Astrocyte (in vitro differentiated cells and primary cell): ENCODE measurements at regions not wholly inside any gene's neighbourhood (a gene's known extent, or its start where the extent isn't known, plus 50 kb on each side); places are given as distances from the start of the nearest gene placed in this dataset.

Experiments used
- DNase-seq: peaks from one replicate; pipeline ENCODE4 v3.0.0-alpha.2; 2010; ENCODE audit warnings: low read depth
- FAIRE-seq: peaks from 2 replicates; lab custom pipeline; 2011; peaks lifted over from hg19 to GRCh38; lab: Jason Lieb, UNC
- H2AFZ ChIP-seq: 2 replicates; pipeline ENCODE4 v1.6.0; 2012; ENCODE audit warnings: low read depth, low read length, inconsistent platforms
- H3K27ac ChIP-seq: 2 replicates; pipeline ENCODE4 v1.5.1; 2011; ENCODE audit warnings: low read depth, low read length, inconsistent platforms
- H3K27me3 ChIP-seq: 2 replicates; pipeline ENCODE4 v1.6.0; 2011; ENCODE audit warnings: low read length, inconsistent platforms; ENCODE audit not compliant: insufficient read depth
- H3K36me3 ChIP-seq: 2 replicates; pipeline ENCODE4 v1.5.1; 2011; ENCODE audit warnings: low read length, inconsistent platforms; ENCODE audit not compliant: insufficient read depth
- H3K4me1 ChIP-seq: 2 replicates; pipeline ENCODE4 v1.5.1; 2011; ENCODE audit warnings: low read length, inconsistent platforms; ENCODE audit not compliant: insufficient read depth
- H3K4me2 ChIP-seq: 2 replicates; pipeline ENCODE4 v1.6.0; 2012; ENCODE audit warnings: low read length, inconsistent platforms
- H3K4me3 ChIP-seq: 2 replicates; pipeline ENCODE4 v1.5.1; 2011; ENCODE audit warnings: low read depth, mild to moderate bottlenecking, low read length, inconsistent platforms; ENCODE audit not compliant: insufficient read depth
- H3K79me2 ChIP-seq: 2 replicates; pipeline ENCODE4 v1.6.0; 2012; ENCODE audit warnings: mild to moderate bottlenecking, low read length, inconsistent platforms; ENCODE audit not compliant: insufficient read depth
- H3K9ac ChIP-seq: 2 replicates; pipeline ENCODE4 v1.6.0; 2012; ENCODE audit warnings: mild to moderate bottlenecking, low read length, inconsistent platforms
- H3K9me3 ChIP-seq: 2 replicates; pipeline ENCODE4 v1.5.1; 2012; ENCODE audit warnings: low read depth, mild to moderate bottlenecking, low read length, inconsistent platforms; ENCODE audit not compliant: insufficient read depth
- H4K20me1 ChIP-seq: 2 replicates; pipeline ENCODE4 v1.6.0; 2012; ENCODE audit warnings: low read length, inconsistent platforms; ENCODE audit not compliant: insufficient read depth
- H3K27ac Mint-ChIP-seq: one replicate; pipeline ENCODE4 v1.8.0; 2021; ENCODE audit warnings: mild to moderate bottlenecking, mixed read lengths; ENCODE audit not compliant: unreplicated experiment
- H3K27me3 Mint-ChIP-seq: one replicate; pipeline ENCODE4 v1.8.0; 2021; ENCODE audit warnings: low read depth, mixed read lengths; ENCODE audit not compliant: unreplicated experiment
- H3K36me3 Mint-ChIP-seq: one replicate; pipeline ENCODE4 v1.8.0; 2021; ENCODE audit warnings: low read depth, mixed read lengths; ENCODE audit not compliant: unreplicated experiment
- H3K4me1 Mint-ChIP-seq: one replicate; pipeline ENCODE4 v1.8.0; 2021; ENCODE audit warnings: low read depth, mixed read lengths; ENCODE audit not compliant: unreplicated experiment
- H3K4me3 Mint-ChIP-seq: one replicate; pipeline ENCODE4 v1.8.0; 2021; ENCODE audit warnings: mild to moderate bottlenecking, moderate library complexity, mixed read lengths; ENCODE audit not compliant: unreplicated experiment
- H3K9me3 Mint-ChIP-seq: one replicate; pipeline ENCODE4 v1.8.0; 2021; ENCODE audit warnings: mild to moderate bottlenecking, mixed read lengths; ENCODE audit not compliant: unreplicated experiment
- EZH2 ChIP-seq: IDR thresholded peaks from 2 replicates; pipeline ENCODE4 v1.6.1; 2012; ENCODE audit warnings: mild to moderate bottlenecking, low read length, inconsistent platforms; ENCODE audit not compliant: insufficient read depth
- TF ChIP-seq, protein P1 (sequence below): IDR thresholded peaks from 2 replicates; pipeline ENCODE4 v1.5.1; 2011; ENCODE audit warnings: low read depth, mild to moderate bottlenecking, inconsistent platforms, low read length, moderate library complexity; ENCODE audit not compliant: insufficient read depth

DNA sequence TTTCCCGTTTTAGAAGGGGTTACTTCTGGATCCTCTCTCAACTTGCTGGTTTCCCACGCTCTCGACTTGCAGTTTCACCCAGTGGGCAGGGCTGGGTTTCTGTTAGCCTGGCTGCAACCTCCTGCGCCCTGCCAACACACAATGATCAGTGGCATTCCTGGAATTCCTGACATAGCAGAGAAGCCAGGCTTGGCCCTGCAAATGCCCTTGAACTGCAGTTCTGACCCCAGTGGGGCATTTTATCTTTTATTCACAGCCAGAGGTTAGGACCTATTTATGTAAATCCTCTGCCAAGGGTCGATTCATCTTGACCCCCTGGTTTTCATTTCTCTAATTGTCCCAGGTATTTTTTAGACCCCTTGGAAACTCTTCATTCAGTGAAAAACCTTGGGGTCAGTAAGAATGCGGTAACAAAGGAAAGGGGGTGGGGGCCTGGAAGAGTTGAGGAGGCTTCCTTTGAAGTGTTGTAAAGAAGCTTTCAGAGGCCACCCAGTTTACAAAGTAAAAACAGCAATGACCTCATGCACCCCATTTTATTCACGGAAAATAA is 217.6 kb downstream of the ZNF674 start:
- H3K36me3 ChIP-seq, result no peaks in the 10 kb centered on the region
- peak overlapping the region; percentile 51 for H3K27ac ChIP-seq
- H4K20me1 ChIP-seq, result no peaks in the 10 kb centered on the region
- Mint-ChIP-seq H3K27ac (peak overlapping the region; percentile 97), H3K27me3 (no peaks in the 10 kb centered on the region), H3K36me3 (no peaks in the 10 kb centered on the region), H3K4me1 (peaks cover 25% of the 10 kb centered on the region), H3K9me3 (peaks cover 1% of the 10 kb centered on the region), H3K4me3 (peak overlapping the region; percentile 84)
- no peak overlapping the region for H2AFZ ChIP-seq
- H3K79me2 ChIP-seq, result no peaks in the 10 kb centered on the region
- H3K4me1 ChIP-seq, result peaks cover 19% of the 10 kb centered on the region
- no peak for TF ChIP-seq EZH2
- TF ChIP-seq, protein P1, sequence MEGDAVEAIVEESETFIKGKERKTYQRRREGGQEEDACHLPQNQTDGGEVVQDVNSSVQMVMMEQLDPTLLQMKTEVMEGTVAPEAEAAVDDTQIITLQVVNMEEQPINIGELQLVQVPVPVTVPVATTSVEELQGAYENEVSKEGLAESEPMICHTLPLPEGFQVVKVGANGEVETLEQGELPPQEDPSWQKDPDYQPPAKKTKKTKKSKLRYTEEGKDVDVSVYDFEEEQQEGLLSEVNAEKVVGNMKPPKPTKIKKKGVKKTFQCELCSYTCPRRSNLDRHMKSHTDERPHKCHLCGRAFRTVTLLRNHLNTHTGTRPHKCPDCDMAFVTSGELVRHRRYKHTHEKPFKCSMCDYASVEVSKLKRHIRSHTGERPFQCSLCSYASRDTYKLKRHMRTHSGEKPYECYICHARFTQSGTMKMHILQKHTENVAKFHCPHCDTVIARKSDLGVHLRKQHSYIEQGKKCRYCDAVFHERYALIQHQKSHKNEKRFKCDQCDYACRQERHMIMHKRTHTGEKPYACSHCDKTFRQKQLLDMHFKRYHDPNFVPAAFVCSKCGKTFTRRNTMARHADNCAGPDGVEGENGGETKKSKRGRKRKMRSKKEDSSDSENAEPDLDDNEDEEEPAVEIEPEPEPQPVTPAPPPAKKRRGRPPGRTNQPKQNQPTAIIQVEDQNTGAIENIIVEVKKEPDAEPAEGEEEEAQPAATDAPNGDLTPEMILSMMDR, result no peak
- H3K4me2 ChIP-seq, result peak overlapping the region; percentile 41
- no peak for FAIRE-seq
- peak; percentile 31 for DNase-seq
- no peaks in the 10 kb centered on the region for H3K9me3 ChIP-seq
- H3K9ac ChIP-seq, result no peak overlapping the region
- no peaks in the 10 kb centered on the region for H3K27me3 ChIP-seq
- no peak overlapping the region for H3K4me3 ChIP-seq

GRCh38 chrX:46326161-46326560 is 219.1 kb downstream of the ZNF674 start:
- H3K27ac Mint-ChIP-seq, result peak overlapping the region; percentile 97
- H3K27me3 Mint-ChIP-seq, result no peaks in the 10 kb centered on the region
- TF ChIP-seq EZH2, result no peak
- TF ChIP-seq, protein P1, result no peak

DNA sequence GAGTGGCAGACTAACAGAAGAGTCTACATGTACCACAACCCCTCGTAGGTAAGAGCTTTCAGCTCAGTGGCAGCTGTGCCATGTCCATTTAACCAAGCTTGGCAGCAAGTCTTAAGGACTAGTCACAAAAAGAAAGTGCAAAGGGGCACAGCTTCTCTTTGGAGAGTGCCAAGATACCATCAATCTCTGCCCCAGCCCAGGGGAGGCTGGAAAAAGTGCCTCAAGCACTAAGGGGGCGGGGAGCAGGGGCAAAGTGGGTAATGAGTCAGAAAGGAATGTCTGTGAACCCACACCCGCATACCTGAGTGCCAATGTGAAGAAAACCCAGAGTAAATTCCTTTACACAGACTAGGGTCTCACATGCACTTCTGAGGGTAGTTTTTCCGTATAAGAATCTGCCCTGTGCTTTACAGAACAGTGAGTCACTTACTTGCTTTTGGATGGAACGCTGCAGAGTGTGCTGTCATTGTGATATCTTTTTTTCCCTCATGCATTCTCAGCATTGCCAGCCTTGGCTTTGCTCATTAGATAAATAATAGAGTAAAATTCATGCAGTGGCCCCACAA is 219.8 kb downstream of the ZNF674 start:
- Mint-ChIP-seq H3K4me3 (peak overlapping the region; percentile 68), H3K9me3 (no peaks in the 10 kb centered on the region), H3K27ac (peak overlapping the region; percentile 97), H3K4me1 (peaks cover 27% of the 10 kb centered on the region), H3K27me3 (no peaks in the 10 kb centered on the region), H3K36me3 (no peaks in the 10 kb centered on the region)
- no peaks in the 10 kb centered on the region for H3K27me3 ChIP-seq
- H3K4me3 ChIP-seq, result peak overlapping the region; percentile 13
- H3K79me2 ChIP-seq, result no peaks in the 10 kb centered on the region
- no peaks in the 10 kb centered on the region for H4K20me1 ChIP-seq
- peak; percentile 88 for DNase-seq
- FAIRE-seq, result peak; percentile 85
- no peak overlapping the region for H2AFZ ChIP-seq
- no peak for TF ChIP-seq EZH2
- TF ChIP-seq, protein P1, result no peak
- peak overlapping the region; percentile 54 for H3K9ac ChIP-seq
- peaks cover 19% of the 10 kb centered on the region for H3K4me1 ChIP-seq
- H3K4me2 ChIP-seq, result peak overlapping the region; percentile 61
- peak overlapping the region; percentile 66 for H3K27ac ChIP-seq
- H3K36me3 ChIP-seq, result no peaks in the 10 kb centered on the region
- H3K9me3 ChIP-seq, result no peaks in the 10 kb centered on the region

More at GRCh38 chrX:46326161-46326560, 219.1 kb downstream of the ZNF674 start:
- H3K27ac ChIP-seq, result peak overlapping the region; percentile 66
- FAIRE-seq (peak; percentile 41), DNase-seq (peak; percentile 46)
- Mint-ChIP-seq H3K36me3 (no peaks in the 10 kb centered on the region), H3K4me3 (peak overlapping the region; percentile 50), H3K9me3 (no peaks in the 10 kb centered on the region), H3K4me1 (peaks cover 26% of the 10 kb centered on the region)
- H3K4me1 ChIP-seq, result peaks cover 19% of the 10 kb centered on the region
- no peaks in the 10 kb centered on the region for H3K36me3 ChIP-seq
- no peaks in the 10 kb centered on the region for H3K79me2 ChIP-seq
- peak overlapping the region; percentile 54 for H3K9ac ChIP-seq
- H3K9me3 ChIP-seq, result no peaks in the 10 kb centered on the region
- H3K4me2 ChIP-seq, result peak overlapping the region; percentile 61
- no peaks in the 10 kb centered on the region for H4K20me1 ChIP-seq
- H3K4me3 ChIP-seq, result peak overlapping the region; percentile 13
- H3K27me3 ChIP-seq, result no peaks in the 10 kb centered on the region
- peak overlapping the region; percentile 10 for H2AFZ ChIP-seq
